Spleen (tissue), 11 donors: ENCODE measurements at regions not wholly inside any gene's neighbourhood (a gene's known extent, or its start where the extent isn't known, plus 50 kb on each side); places are given as distances from the start of the nearest gene placed in this dataset.
A peak's percentile ranks its signal among the peaks of the same experiment; 100 is the strongest.

Source experiments
- DNase-seq: peaks from one replicate; pipeline ENCODE4 v3.0.0-alpha.2; 2020
- H3K27ac ChIP-seq, 8 donors: fragments of 200-600 bp; sonication (generic) in 7 of 8; 1 replicate in 4 of 8; 2 replicates in 4 of 8; pipeline versions ENCODE4 v1.5.0 to v1.8.0; 2016 to 2021; ENCODE audit warnings: inconsistent platforms in 4 of 8, mild to moderate bottlenecking in 4 of 8, moderate library complexity in 1 of 8
- H3K27me3 ChIP-seq, 7 donors: fragments of 200-600 bp; sonication (generic) in 6 of 7; replicated peaks in 1 of 7; 1 replicate in 4 of 7; 2 replicates in 3 of 7; pipeline versions ENCODE4 v1.5.0 to v1.8.0; 2016 to 2021; ENCODE audit warnings: inconsistent platforms in 3 of 7, mild to moderate bottlenecking in 1 of 7
- H3K36me3 ChIP-seq, 6 donors: fragments of 200-600 bp; sonication (generic) in 5 of 6; 1 replicate in 4 of 6; 2 replicates in 2 of 6; pipeline versions ENCODE4 v1.5.0 to v1.8.0; 2016 to 2021; ENCODE audit warnings: inconsistent platforms in 2 of 6
- H3K4me1 ChIP-seq, 6 donors: fragments of 200-600 bp; sonication (generic) in 5 of 6; 1 replicate in 3 of 6; 2 replicates in 3 of 6; pipeline versions ENCODE4 v1.5.0 to v1.8.0; 2016 to 2021; ENCODE audit warnings: inconsistent platforms in 3 of 6
- H3K4me3 ChIP-seq, 8 donors: fragments of 200-600 bp; sonication (generic) in 7 of 8; 1 replicate in 4 of 8; 2 replicates in 4 of 8; pipeline versions ENCODE4 v1.5.0 to v1.8.0; 2016 to 2021; ENCODE audit warnings: inconsistent platforms in 4 of 8, mild to moderate bottlenecking in 4 of 8, moderate library complexity in 2 of 8
- H3K9me3 ChIP-seq, 8 donors: fragments of 200-600 bp; sonication (generic) in 7 of 8; 1 replicate in 4 of 8; 2 replicates in 4 of 8; pipeline versions ENCODE4 v1.5.0 to v1.8.0; 2016 to 2021; ENCODE audit warnings: inconsistent platforms in 4 of 8
- POLR2A ChIP-seq, 3 donors: fragments of 450-650 bp; IDR thresholded peaks; one replicate each; pipeline ENCODE4 v1.5.1; 2017; ENCODE audit warnings: antibody characterized with exemption in 3 of 3, mild to moderate bottlenecking in 1 of 3
- POLR2AphosphoS5 ChIP-seq, 3 donors: sonication (generic); formaldehyde crosslinking; IDR thresholded peaks; one replicate each; pipeline ENCODE4 v1.5.1; 2017; ENCODE audit warnings: antibody characterized with exemption in 3 of 3
- WGBS, 5 donors: extraction: QIAGEN DNeasy Blood & Tissue Kit in 3 of 5; methylation state at CpG; one replicate each; pipeline versions ENCODE4 v1.1.5 to v1.1.7; 2013 to 2018; 5-methylcytosine and 5-hydroxymethylcytosine counted together
- intact Hi-C: fragments of 100-400 bp; cut with DNase I; formaldehyde crosslinking; loops from one replicate; pipeline ENCODE4 v1.15.0; 2023; ENCODE audit warnings: low total_unique reads
- TF ChIP-seq, protein P1 (sequence below), 11 experiments: fragments of 200-600 bp in 7 of 11; fragments of 450-650 bp in 4 of 11; sonication (generic) in 4 of 11; IDR thresholded peaks in 8 of 11; conservative IDR thresholded peaks in 3 of 11; 1 replicate in 7 of 11; 2 replicates in 4 of 11; pipeline versions ENCODE4 v1.4.0 to v1.8.0; 2016 to 2021; ENCODE audit warnings: antibody characterized with exemption in 11 of 11, inconsistent platforms in 4 of 11, mild to moderate bottlenecking in 1 of 11
- donor health status: healthy with polysubstance abuse.
- donor health status: DM: no; HTN: no; CAD: no; lungs with moderate emphysema.
- donor health status: DM: no; HTN: no; CAD: no.
- donor health status: Bipolar disorder and iron deficiency.
- donor health status: healthy.
- donor health status: DM: no; HTN: no; CAD: no.
- donor health status: DM: yes; HTN: yes; CAD: no.

DNA sequence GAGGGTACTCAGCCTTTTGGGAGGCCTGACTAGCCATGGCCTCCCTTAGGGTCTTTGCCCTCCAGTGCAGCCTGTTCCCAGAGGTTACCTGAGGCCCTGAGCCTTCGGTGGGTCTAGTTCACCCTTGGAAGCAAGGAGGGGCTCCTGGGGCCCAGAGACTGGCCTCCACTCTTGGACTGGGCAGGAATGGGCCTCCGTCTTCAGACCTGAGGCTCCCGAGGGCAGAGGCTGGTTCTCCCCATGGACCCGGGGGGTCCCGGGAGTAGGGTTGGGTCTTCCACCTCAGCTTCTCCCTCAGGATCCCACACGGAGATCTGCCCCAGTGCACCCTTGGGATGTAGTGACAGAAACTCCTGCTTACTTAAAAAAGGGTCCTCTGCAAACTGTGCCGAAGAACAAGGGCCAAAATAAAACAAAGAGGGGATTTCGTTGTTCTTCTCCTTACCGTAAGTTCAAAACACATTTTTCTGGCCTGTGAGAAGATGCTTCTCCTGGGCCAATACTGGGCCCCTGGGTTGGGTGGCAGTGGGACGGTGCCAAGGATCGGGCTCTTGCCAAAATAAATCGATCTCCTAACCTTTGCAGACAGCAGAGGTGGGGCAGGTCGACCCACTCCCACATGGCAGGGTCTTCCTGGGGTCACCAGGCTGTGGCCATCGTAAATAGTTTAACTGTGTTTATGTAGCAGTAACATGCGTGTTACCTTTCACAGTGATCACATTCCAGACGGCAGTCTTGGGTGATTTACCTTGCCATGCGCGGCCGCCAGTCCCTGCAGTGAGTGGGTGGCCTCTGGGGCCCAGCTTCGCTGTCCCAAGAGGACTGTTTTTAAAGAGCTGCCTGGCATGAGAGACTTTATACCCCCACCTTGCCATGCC is 151.8 kb downstream of the VEGFA start:
- Histone ChIP-seq H3K9me3 (no peaks in the 10 kb centered on the region), H3K4me3 (no peak overlapping the region), H3K27me3 (no peaks in the 10 kb centered on the region), H3K27ac (peak overlapping the region in 1 of 8 donors; percentile 39), H3K36me3 (no peaks in the 10 kb centered on the region), H3K4me1 (peaks cover 5 to 48% (median 33%) of the 10 kb centered on the region in 6 donors)
- peak; percentile 56 for DNase-seq
- intact Hi-C loops = no loop called here
- WGBS, 5 donors = 87 to 94% (median 88%) methylated on average over 19 to 20 of the region's 20 CpGs
- TF ChIP-seq POLR2AphosphoS5 (IDR thresholded peaks at IDR 0.05) (no peak), POLR2A (IDR thresholded peaks at IDR 0.05) (no peak)
- TF ChIP-seq, protein P1, sequence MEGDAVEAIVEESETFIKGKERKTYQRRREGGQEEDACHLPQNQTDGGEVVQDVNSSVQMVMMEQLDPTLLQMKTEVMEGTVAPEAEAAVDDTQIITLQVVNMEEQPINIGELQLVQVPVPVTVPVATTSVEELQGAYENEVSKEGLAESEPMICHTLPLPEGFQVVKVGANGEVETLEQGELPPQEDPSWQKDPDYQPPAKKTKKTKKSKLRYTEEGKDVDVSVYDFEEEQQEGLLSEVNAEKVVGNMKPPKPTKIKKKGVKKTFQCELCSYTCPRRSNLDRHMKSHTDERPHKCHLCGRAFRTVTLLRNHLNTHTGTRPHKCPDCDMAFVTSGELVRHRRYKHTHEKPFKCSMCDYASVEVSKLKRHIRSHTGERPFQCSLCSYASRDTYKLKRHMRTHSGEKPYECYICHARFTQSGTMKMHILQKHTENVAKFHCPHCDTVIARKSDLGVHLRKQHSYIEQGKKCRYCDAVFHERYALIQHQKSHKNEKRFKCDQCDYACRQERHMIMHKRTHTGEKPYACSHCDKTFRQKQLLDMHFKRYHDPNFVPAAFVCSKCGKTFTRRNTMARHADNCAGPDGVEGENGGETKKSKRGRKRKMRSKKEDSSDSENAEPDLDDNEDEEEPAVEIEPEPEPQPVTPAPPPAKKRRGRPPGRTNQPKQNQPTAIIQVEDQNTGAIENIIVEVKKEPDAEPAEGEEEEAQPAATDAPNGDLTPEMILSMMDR (IDR thresholded peaks at IDR 0.05 in 8 of 11, conservative IDR thresholded peaks at IDR 0.05 in 3 of 11) = no peak

GRCh38 chr6:43921039-43921438 is 151.0 kb downstream of the VEGFA start:
- Histone ChIP-seq H3K27ac (no peak overlapping the region), H3K27me3 (no peaks in the 10 kb centered on the region), H3K4me3 (no peak overlapping the region), H3K36me3 (no peaks in the 10 kb centered on the region), H3K9me3 (no peaks in the 10 kb centered on the region), H3K4me1 (peaks cover 12 to 56% (median 40%) of the 10 kb centered on the region in 6 donors)
- intact Hi-C loops = no loop called here
- no peak for TF ChIP-seq POLR2AphosphoS5 (IDR thresholded peaks at IDR 0.05)
- TF ChIP-seq, protein P1 (IDR thresholded peaks at IDR 0.05 in 8 of 11, conservative IDR thresholded peaks at IDR 0.05 in 3 of 11) = no peak
- DNase-seq = peak; percentile 41
- WGBS, 5 donors = 76 to 92% (median 86%) methylated on average over 9 of the region's 9 CpGs

- 62 to 92% (median 67%) methylated on average over 2 of the region's 2 CpGs for WGBS, 5 donors
These were observed 149.8 kb downstream of the VEGFA start for GRCh38 chr6:43919774-43920173.

More at GRCh38 chr6:43919774-43920173, 149.8 kb downstream of the VEGFA start:
- intact Hi-C loops = no loop called here
- no peaks in the 10 kb centered on the region for H3K36me3 ChIP-seq
- no peak for DNase-seq
- no peaks in the 10 kb centered on the region for H3K9me3 ChIP-seq
- peaks cover 19 to 64% (median 42%) of the 10 kb centered on the region in 6 donors for H3K4me1 ChIP-seq
- H3K27ac ChIP-seq = no peak overlapping the region
- TF ChIP-seq POLR2AphosphoS5 (IDR thresholded peaks at IDR 0.05) (no peak), POLR2A (IDR thresholded peaks at IDR 0.05) (no peak)
- TF ChIP-seq, protein P1 (IDR thresholded peaks at IDR 0.05 in 8 of 11, conservative IDR thresholded peaks at IDR 0.05 in 3 of 11) = no peak
- no peaks in the 10 kb centered on the region for H3K27me3 ChIP-seq
- no peak overlapping the region for H3K4me3 ChIP-seq
